HG02571 (cell line): ENCODE measurements at regions not wholly inside any gene's neighbourhood (a gene's known extent, or its start where the extent isn't known, plus 50 kb on each side); places are given as distances from the start of the nearest gene placed in this dataset.

Source experiments
- ATAC-seq: cut with Tn5 transposase; IDR thresholded peaks from one replicate; pipeline ENCODE4 v1.9.1; 2021; ENCODE audit warnings: mild to moderate bottlenecking, moderate library complexity; ENCODE audit not compliant: unreplicated experiment

DNA sequence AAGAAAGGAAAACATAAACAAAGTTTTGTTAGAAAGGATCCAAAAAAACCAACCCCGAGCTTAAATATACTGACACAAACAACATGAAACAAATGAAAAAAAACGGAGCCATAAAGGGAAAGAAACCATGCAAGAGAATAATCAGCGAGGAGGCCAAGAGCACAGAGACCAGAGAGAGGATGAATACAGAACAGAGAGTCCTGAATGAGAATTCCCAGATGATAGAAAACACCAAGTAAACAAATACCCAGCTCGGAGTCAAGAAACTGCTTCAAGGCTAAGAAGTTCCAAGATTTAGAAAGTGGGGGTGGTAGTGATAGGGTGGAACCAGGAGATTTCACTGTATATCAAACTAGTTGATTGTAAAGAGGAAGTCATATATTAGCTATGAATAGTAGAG, 313.3 kb downstream of the OSR1 start:
- no peak for ATAC-seq

DNA sequence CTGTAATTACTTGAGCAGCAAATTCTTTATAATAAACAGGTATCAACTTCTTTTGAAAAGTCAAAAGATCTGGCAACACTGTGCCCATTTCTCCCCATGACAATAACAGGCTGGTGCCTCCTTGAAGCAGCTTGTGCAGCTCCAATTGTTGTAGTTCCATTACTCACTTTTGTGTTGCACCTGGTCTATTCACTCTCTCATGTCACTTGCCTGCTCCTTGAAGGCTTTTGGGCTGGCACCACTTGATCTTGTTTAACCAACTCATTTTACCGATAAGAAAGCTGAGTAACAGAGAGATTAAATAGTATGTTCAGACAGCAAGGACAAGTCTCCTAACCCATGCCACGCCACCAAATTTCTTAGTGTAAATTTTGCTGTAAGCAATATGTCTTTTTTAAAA, 314.5 kb downstream of the OSR1 start:
- ATAC-seq: no peak

DNA sequence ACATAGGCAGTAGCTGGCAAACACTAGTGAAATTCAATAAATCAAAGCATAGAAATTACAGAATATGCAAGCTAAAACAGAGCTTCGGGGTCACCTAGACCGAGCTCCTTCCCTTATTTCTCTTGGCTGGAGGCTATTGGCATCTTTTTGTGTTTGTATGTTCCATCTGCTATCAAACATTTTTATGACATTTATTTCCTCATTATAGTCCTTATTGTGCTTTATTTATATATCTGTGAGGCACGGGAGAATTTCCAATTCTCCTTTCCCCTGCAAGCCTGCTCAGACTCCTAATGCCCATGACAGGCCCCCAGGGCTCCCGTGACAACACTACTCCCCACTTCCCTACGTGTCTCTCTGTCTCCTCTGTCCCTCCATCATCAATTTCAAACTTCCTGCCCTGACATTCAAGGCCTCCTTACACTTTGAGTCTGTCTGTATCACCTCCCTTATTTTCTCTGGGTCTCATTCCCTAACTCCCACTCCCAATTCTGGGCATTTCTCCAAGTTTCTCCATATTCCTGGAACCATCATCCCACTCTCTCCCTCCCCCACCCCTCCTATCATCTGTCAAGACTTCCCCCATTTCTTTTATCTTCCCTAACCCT, 316.9 kb downstream of the OSR1 start:
- ATAC-seq: no peak

DNA sequence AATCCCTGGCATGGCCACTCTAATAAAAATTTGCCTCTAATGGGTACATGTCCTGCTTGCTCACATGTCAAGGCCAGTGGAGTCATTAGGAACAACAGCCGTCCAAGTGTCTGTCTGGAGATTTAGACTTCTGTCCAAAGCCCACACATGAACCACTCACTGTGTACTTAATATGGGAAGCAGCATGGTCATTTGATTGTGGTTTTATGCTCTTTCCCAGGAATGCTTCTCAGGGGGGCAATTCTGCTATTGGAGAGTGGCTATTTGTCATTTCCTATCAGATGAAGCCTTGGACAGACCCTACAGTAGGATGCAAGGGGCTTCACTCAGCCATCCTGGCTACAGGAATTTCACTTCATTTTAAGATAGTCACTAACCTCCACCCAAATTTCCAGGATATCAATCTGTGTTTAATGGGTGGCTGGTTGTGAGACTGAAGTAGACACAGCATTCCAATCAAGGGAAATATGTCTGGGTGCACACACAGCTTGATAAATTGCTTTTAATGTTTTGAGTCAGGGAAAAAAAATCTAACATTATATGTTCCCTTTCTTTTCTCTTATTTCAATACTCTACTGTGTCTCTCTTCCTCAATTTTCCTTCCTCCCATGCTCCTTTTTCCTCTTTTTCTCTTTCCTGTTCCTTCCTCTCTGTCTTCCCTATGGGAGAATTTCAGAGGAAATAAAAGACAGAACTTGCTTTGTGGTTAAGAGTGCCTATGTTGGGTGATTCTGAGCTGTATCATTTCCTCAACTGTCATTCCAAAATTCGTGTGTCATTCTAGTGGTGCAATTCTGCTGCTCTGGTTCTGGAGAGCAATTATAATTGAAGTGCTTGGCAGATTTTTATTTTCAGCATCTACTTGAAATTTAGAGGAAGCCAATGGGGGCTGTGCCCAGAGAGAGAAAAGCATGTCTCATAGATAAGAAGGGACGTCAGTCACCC, 320.1 kb downstream of the OSR1 start:
- no peak for ATAC-seq

DNA sequence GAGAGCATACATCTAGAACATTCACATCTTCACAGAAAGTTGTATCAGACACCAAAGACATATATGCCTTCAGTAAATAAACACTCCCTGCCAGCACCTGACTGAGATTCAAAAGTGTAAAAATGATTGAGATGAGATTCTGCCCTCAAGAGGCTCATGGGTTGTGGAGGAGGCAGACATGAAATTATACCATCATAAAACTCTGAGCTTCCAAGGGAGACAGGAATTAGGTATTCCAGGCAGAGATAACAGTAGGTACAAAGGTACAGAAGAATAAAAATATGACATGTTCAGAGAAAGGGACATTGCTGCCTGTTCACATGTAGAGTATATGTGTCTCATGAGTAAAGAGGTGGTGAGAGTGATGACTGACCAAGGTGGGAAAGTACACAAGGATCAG, 322.3 kb downstream of the OSR1 start:
- ATAC-seq: no peak

GRCh38 chr2:19035238-19035637, 323.2 kb downstream of the OSR1 start:
- ATAC-seq: no peak

GRCh38 chr2:19033240-19033639, 325.2 kb downstream of the OSR1 start:
- ATAC-seq: no peak

GRCh38 chr2:19031642-19032041, 326.8 kb downstream of the OSR1 start:
- no peak for ATAC-seq

GRCh38 chr2:19029655-19030054, 328.8 kb downstream of the OSR1 start:
- no peak for ATAC-seq

- no peak for ATAC-seq
These were observed 329.6 kb downstream of the OSR1 start for GRCh38 chr2:19028587-19029375.

GRCh38 chr2:19027626-19028025, 330.8 kb downstream of the OSR1 start:
- no peak for ATAC-seq

- ATAC-seq: no peak
These were observed 332.2 kb downstream of the OSR1 start for GRCh38 chr2:19026261-19026660.

GRCh38 chr2:19022334-19022733, 336.1 kb downstream of the OSR1 start:
- no peak for ATAC-seq

- ATAC-seq: no peak
These were observed 336.7 kb downstream of the OSR1 start for GRCh38 chr2:19021721-19022120.

GRCh38 chr2:19021100-19021476, 337.3 kb downstream of the OSR1 start:
- ATAC-seq: no peak

- no peak for ATAC-seq
These were observed 338.0 kb downstream of the OSR1 start for GRCh38 chr2:19020144-19021099.

DNA sequence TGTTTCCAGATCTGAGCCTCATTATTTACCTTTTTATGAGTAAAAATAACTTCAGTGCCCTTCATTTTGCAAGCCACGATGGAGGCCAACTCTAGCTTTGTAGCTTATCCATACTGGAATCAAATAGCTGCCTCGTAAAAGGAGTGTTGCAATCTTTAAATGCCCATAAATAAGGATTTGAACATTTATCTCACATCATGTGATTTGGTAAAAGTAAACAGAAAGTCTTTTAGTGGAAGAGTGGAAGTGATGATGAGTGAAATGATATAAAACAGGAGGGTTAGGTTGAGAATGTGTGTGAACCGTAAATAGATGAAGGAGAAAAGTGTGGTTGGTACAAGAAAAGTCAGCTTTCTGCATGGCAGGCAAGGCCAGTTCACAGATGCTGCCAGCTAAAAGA, 348.9 kb downstream of the OSR1 start:
- ATAC-seq: no peak

GRCh38 chr2:19003554-19003953, 354.9 kb downstream of the OSR1 start:
- no peak for ATAC-seq

DNA sequence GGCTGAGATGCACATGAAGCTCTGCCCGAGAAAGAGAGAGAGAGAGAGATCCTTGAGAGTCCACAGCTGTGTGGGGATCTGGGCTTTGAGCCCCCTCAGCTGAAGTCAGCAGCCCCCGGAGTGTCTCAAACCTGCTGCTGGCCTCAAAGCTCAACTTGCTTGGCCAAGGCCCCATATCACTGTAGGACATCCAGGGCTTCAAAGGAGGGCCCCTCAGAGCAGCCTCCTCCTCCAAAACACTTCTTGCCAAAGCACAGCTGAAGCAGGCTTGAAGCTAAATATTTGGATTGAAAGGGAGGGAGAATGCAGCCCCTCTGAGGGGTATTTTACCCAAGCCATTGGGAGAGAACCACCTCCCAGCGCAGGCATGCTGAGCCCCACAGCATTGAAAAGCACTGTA, 357.6 kb downstream of the OSR1 start:
- no peak for ATAC-seq

GRCh38 chr2:18999198-18999597, 359.2 kb downstream of the OSR1 start:
- ATAC-seq: no peak

GRCh38 chr2:18998491-18998890, 359.9 kb downstream of the OSR1 start:
- ATAC-seq: no peak
